ENCODE measurements at regions not wholly inside any gene's neighbourhood (a gene's known extent, or its start where the extent isn't known, plus 50 kb on each side); places are given as distances from the start of the nearest gene placed in this dataset.

GRCh38 chr2:204360218-204361007 is 184.9 kb upstream of the PARD3B start:
- Histone ChIP-seq H3K27me3 (ENCODE audit: control insufficient read depth, insufficient read depth, low read length) (no peaks in the 10 kb centered on the region), H3K4me1 (ENCODE audit: control insufficient read depth, insufficient read depth, low read length) (no peaks in the 10 kb centered on the region), H3K9me3 (ENCODE audit: control insufficient read depth, insufficient read depth, low read length) (no peaks in the 10 kb centered on the region), H3K4me3 (ENCODE audit: low read length) (no peak overlapping the region), H3K27ac (ENCODE audit: low read length) (no peak overlapping the region), H3K36me3 (ENCODE audit: control insufficient read depth, insufficient read depth, low read length) (no peaks in the 10 kb centered on the region)
- Mint-ChIP-seq H3K27ac (no peak overlapping the region), H3K36me3 (no peaks in the 10 kb centered on the region), H3K4me1 (no peaks in the 10 kb centered on the region), H3K4me3 (no peak overlapping the region), H3K9me3 (no peaks in the 10 kb centered on the region), H3K27me3 (ENCODE audit: low read depth in 2 of 2) (no peaks in the 10 kb centered on the region)
- TF ChIP-seq CTCF (IDR thresholded peaks at IDR 0.05) = no peak
- intact Hi-C loops (cut with micrococcal nuclease) = no loop called here
- DNase-seq (no peak), ATAC-seq (no peak)
- 85% methylated on average over 5 of the region's 5 CpGs for WGBS (ENCODE audit: insufficient coverage)

GRCh38 chr2:204361738-204362137 is 183.5 kb upstream of the PARD3B start:
- 83% methylated on average over 2 of the region's 2 CpGs for WGBS (ENCODE audit: insufficient coverage)
- no peaks in the 10 kb centered on the region for H3K9me3 Mint-ChIP-seq
- ATAC-seq (no peak), DNase-seq (no peak)
- Histone ChIP-seq H3K9me3 (ENCODE audit: control insufficient read depth, insufficient read depth, low read length) (no peaks in the 10 kb centered on the region), H3K27ac (ENCODE audit: low read length) (no peak overlapping the region), H3K4me1 (ENCODE audit: control insufficient read depth, insufficient read depth, low read length) (no peaks in the 10 kb centered on the region), H3K27me3 (ENCODE audit: control insufficient read depth, insufficient read depth, low read length) (no peaks in the 10 kb centered on the region), H3K4me3 (ENCODE audit: low read length) (no peak overlapping the region), H3K36me3 (ENCODE audit: control insufficient read depth, insufficient read depth, low read length) (no peaks in the 10 kb centered on the region)
- no peak for TF ChIP-seq CTCF (IDR thresholded peaks at IDR 0.05)
- no peaks in the 10 kb centered on the region for H3K27me3 Mint-ChIP-seq (ENCODE audit: low read depth in 2 of 2)
- H3K4me3 Mint-ChIP-seq = no peak overlapping the region
- no peak overlapping the region for H3K27ac Mint-ChIP-seq
- intact Hi-C loops (cut with micrococcal nuclease) = no loop called here
- H3K36me3 Mint-ChIP-seq = no peaks in the 10 kb centered on the region
- H3K4me1 Mint-ChIP-seq = no peaks in the 10 kb centered on the region

DNA sequence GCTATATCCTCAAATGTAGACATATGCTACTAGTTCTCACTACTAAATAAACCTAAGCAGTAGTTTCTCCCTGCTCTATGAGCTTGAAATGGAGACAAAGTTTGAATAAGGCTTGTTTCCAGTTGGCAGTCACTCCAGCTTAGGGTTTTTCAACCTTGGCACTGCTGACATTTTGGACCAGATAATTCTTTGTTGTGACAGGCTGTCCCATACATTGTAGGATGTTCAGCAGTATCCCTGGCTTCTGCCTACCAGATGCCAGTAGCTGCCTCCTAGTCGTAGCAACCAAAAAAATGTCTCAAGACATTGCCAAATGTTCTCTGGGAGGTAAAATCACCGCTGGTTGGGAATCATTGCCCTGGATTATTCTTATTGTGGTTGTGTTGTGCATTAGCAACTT is 182.7 kb upstream of the PARD3B start:
- H3K4me1 ChIP-seq (ENCODE audit: control insufficient read depth, insufficient read depth, low read length) = no peaks in the 10 kb centered on the region
- intact Hi-C loops (cut with micrococcal nuclease) = no loop called here
- no peak for ATAC-seq
- H3K9me3 Mint-ChIP-seq = no peaks in the 10 kb centered on the region
- no peaks in the 10 kb centered on the region for H3K27me3 ChIP-seq (ENCODE audit: control insufficient read depth, insufficient read depth, low read length)
- TF ChIP-seq CTCF (IDR thresholded peaks at IDR 0.05) = no peak
- DNase-seq = no peak
- H3K9me3 ChIP-seq (ENCODE audit: control insufficient read depth, insufficient read depth, low read length) = no peaks in the 10 kb centered on the region
- H3K4me3 Mint-ChIP-seq = no peak overlapping the region
- no peaks in the 10 kb centered on the region for H3K36me3 Mint-ChIP-seq
- 83% methylated on average over 2 of the region's 2 CpGs for WGBS (ENCODE audit: insufficient coverage)
- H3K27ac Mint-ChIP-seq = no peak overlapping the region
- no peak overlapping the region for H3K4me3 ChIP-seq (ENCODE audit: low read length)
- no peaks in the 10 kb centered on the region for H3K4me1 Mint-ChIP-seq
- H3K36me3 ChIP-seq (ENCODE audit: control insufficient read depth, insufficient read depth, low read length) = no peaks in the 10 kb centered on the region
- no peaks in the 10 kb centered on the region for H3K27me3 Mint-ChIP-seq (ENCODE audit: low read depth in 2 of 2)
- H3K27ac ChIP-seq (ENCODE audit: low read length) = no peak overlapping the region

DNA sequence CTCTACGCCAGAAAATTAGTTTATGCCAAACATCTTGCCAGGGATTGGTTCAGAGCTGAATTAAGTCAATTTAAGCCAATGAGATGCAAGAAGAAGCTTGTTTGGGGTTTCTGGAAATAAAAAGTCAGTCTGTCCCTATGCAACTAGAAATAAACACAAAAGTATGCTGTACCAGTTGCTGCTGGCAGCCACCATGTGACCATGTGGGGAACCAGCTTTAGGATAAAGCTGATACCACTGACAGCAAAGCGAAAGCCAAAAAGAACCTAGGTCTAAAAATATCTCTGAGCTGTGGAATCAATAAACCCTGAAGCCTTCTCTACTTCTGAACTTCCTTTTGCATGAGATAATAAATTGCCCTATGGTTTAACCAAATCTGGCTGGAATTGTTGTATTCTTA is 181.8 kb upstream of the PARD3B start:
- no peaks in the 10 kb centered on the region for H3K27me3 ChIP-seq (ENCODE audit: control insufficient read depth, insufficient read depth, low read length)
- Mint-ChIP-seq H3K4me1 (no peaks in the 10 kb centered on the region), H3K36me3 (no peaks in the 10 kb centered on the region), H3K4me3 (no peak overlapping the region), H3K27ac (no peak overlapping the region), H3K9me3 (no peaks in the 10 kb centered on the region), H3K27me3 (ENCODE audit: low read depth in 2 of 2) (peaks cover 0 to 3% of the 10 kb centered on the region in 2 donors)
- TF ChIP-seq CTCF (IDR thresholded peaks at IDR 0.05) = no peak
- no peaks in the 10 kb centered on the region for H3K4me1 ChIP-seq (ENCODE audit: control insufficient read depth, insufficient read depth, low read length)
- H3K36me3 ChIP-seq (ENCODE audit: control insufficient read depth, insufficient read depth, low read length) = no peaks in the 10 kb centered on the region
- H3K4me3 ChIP-seq (ENCODE audit: low read length) = no peak overlapping the region
- no peaks in the 10 kb centered on the region for H3K9me3 ChIP-seq (ENCODE audit: control insufficient read depth, insufficient read depth, low read length)
- intact Hi-C loops (cut with micrococcal nuclease) = no loop called here
- no peak overlapping the region for H3K27ac ChIP-seq (ENCODE audit: low read length)
- WGBS (ENCODE audit: insufficient coverage) = 61% methylated on average over 1 of the region's 2 CpGs
- DNase-seq (no peak), ATAC-seq (no peak)
